Brain microvascular endothelial cell (primary cell): ENCODE measurements at regions not wholly inside any gene's neighbourhood (a gene's known extent, or its start where the extent isn't known, plus 50 kb on each side); places are given as distances from the start of the nearest gene placed in this dataset.

Experiments used
- DNase-seq: peaks from one replicate; pipeline ENCODE4 v3.0.0-alpha.2; 2020
- H3K27ac ChIP-seq: fragments of 250-450 bp; sonication (Bioruptor Pico); 2 replicates; pipeline ENCODE4 v1.5.1; 2020; ENCODE audit warnings: mild to moderate bottlenecking, moderate library complexity
- H3K27me3 ChIP-seq: fragments of 250-450 bp; sonication (Bioruptor Pico); replicated peaks from 2 replicates; pipeline ENCODE4 v1.5.1; 2020; ENCODE audit warnings: mild to moderate bottlenecking
- H3K36me3 ChIP-seq: fragments of 250-450 bp; sonication (Bioruptor Pico); replicated peaks from 2 replicates; pipeline ENCODE4 v1.5.1; 2020; ENCODE audit warnings: mild to moderate bottlenecking
- H3K4me3 ChIP-seq: 2 replicates; pipeline ENCODE4 v1.5.1; 2011; ENCODE audit warnings: low read depth, mild to moderate bottlenecking, control low read depth, low read length, moderate library complexity
- in situ Hi-C: cut with HindIII; loops from 2 replicates; pipeline ENCODE4 v1.10.0; 2017; ENCODE audit warnings: low sequenced_read_pairs, low pct_ligation_motif_present
- TF ChIP-seq, protein P1 (sequence below): IDR thresholded peaks from 2 replicates; pipeline ENCODE4 v1.5.1; 2011; ENCODE audit warnings: low read depth, mild to moderate bottlenecking, moderate library complexity, low read length, control low read depth, inconsistent platforms; ENCODE audit errors: missing control alignments

DNA sequence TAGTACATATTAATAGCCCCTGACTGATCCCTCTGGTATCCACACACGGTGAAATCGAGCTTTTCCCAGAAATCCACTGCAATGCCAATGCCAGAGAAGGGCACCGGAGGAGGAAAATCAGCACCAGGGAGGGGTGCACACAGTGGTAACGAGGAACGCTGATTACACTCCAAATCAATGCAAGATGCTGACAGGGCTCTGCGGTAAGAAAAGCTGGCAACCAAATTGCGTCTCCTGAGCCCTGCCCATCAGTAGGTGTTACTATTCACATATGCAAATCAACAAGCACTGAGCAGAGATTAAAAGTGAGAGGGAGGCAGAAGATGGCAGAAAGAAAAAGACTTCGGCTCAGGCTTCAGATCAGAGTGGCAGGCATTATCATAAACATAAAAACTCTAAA, 159.1 kb downstream of the RPS29 start:
- H3K27ac ChIP-seq = no peak overlapping the region
- in situ Hi-C loops = no loop called here

DNA sequence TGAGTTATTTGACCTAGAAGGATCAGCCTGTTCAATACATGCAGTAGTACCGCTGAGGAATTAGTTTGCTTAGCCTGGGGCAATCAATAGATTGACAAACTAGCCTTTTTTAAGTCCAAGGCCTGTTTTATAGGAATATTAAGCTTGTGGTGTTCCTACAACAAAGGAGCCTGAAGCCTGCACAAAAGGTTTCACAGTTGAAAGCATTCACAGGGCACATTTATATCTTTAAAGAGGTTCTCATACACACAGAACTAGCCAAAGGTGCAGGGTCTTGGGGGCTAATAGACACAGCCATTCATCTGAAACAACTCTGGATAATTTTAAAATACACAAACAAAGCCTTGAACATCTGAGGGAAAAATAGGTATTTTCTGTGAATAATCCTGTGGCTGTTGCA, 160.3 kb downstream of the RPS29 start:
- no peak overlapping the region for H3K27ac ChIP-seq
- no peak for DNase-seq
- H3K36me3 ChIP-seq = no peaks in the 10 kb centered on the region
- in situ Hi-C loops = no loop called here
- H3K27me3 ChIP-seq = no peaks in the 10 kb centered on the region
- TF ChIP-seq, protein P1, sequence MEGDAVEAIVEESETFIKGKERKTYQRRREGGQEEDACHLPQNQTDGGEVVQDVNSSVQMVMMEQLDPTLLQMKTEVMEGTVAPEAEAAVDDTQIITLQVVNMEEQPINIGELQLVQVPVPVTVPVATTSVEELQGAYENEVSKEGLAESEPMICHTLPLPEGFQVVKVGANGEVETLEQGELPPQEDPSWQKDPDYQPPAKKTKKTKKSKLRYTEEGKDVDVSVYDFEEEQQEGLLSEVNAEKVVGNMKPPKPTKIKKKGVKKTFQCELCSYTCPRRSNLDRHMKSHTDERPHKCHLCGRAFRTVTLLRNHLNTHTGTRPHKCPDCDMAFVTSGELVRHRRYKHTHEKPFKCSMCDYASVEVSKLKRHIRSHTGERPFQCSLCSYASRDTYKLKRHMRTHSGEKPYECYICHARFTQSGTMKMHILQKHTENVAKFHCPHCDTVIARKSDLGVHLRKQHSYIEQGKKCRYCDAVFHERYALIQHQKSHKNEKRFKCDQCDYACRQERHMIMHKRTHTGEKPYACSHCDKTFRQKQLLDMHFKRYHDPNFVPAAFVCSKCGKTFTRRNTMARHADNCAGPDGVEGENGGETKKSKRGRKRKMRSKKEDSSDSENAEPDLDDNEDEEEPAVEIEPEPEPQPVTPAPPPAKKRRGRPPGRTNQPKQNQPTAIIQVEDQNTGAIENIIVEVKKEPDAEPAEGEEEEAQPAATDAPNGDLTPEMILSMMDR = no peak
- H3K4me3 ChIP-seq = no peak overlapping the region

More for the DNA sequence above, 159.1 kb downstream of the RPS29 start:
- Histone ChIP-seq H3K36me3 (no peaks in the 10 kb centered on the region), H3K27me3 (no peaks in the 10 kb centered on the region), H3K4me3 (no peak overlapping the region)
- TF ChIP-seq, protein P1 = no peak
- no peak for DNase-seq

DNA sequence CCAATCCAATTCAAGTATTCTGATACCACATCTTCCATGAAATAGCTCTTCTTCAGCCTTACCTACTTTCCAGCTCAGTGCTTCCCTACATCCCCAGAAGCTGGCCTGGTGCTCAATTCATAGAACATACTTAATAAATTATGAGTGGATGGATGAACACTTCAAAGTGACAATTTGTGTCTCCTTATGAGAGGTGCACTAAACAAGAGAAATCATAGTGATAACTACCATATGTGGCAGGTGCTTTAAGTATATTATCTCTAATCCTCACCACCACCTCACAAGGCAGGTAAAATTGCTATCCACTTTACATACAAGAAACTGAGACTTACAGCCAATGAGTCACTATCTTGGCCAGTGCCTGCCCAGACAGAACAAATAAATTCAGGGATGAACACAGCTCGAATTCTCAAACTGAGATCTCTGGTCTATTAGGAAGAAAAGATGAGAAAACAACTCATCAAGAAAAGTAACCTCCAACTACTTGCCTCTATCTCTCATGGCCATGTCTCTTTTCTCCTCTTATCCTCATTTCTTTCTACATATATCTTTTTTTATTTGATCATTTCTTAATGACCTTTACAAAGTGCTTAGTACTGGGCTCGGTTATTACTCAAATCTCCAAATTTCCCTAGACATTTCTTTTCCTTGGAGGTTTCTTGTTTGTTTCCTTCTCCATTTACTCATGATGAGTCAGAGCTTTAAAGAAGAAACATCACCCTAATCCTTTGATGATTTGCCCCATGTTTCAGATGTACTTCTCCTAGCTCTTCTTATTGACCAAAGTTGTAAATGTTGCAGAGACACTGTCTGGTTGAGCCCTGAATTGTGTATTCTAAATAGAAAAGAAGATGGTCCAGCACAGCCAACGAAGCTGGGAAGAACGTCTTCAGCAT, 161.5 kb downstream of the RPS29 start:
- no peak for DNase-seq
- no peaks in the 10 kb centered on the region for H3K27me3 ChIP-seq
- no peaks in the 10 kb centered on the region for H3K36me3 ChIP-seq
- TF ChIP-seq, protein P1 = no peak
- no peak overlapping the region for H3K27ac ChIP-seq
- no peak overlapping the region for H3K4me3 ChIP-seq
- in situ Hi-C loops = no loop called here

DNA sequence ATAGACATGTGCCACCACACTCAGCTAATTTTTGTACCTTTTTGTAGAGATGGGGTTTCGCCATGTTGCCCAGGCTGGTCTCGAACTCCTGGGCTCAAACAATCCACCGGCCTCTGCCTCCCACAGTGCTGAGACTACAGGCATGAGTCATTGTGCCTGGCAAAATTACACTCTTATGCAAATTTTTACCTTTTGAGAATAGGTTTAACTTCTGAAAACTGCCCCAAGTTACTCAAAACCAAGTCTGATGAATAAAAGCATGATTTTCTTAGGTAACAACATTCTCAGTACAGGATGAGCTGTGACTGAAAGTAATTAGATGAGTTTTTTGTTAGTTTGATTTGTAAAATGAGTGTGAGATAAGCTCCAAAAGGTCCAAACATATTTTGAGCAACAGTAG, 166.0 kb downstream of the RPS29 start:
- Histone ChIP-seq H3K27me3 (no peaks in the 10 kb centered on the region), H3K27ac (no peak overlapping the region), H3K36me3 (no peaks in the 10 kb centered on the region), H3K4me3 (no peak overlapping the region)
- in situ Hi-C loops = no loop called here
- TF ChIP-seq, protein P1 = no peak
- DNase-seq = no peak

DNA sequence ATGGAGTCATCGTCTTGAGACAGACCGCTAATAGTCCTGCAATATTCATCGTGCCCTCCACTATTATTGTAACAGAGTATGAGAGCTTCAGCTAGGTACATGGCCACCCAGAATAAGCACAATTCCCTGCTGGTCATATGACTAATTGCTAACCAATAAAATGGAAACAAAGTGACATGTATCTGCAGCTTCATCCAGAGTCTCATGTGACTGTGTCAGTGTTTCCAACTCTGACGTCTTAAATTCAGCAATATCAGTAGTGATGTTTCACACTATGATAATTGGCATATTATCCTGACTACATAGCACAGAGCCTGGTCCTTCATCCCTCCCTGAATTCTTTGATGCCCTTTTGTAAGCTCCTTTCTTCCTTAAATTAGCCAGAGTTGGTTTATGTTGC, 167.4 kb downstream of the RPS29 start:
- no peak for DNase-seq
- TF ChIP-seq, protein P1 = no peak
- Histone ChIP-seq H3K27ac (no peak overlapping the region), H3K27me3 (no peaks in the 10 kb centered on the region), H3K4me3 (no peak overlapping the region), H3K36me3 (no peaks in the 10 kb centered on the region)
- in situ Hi-C loops = no loop called here
